Brain microvascular endothelial cell (primary cell): ENCODE measurements at regions not wholly inside any gene's neighbourhood (a gene's known extent, or its start where the extent isn't known, plus 50 kb on each side); places are given as distances from the start of the nearest gene placed in this dataset.

Experiments
- DNase-seq: peaks from one replicate; pipeline ENCODE4 v3.0.0-alpha.2; 2020
- H3K27ac ChIP-seq: fragments of 250-450 bp; sonication (Bioruptor Pico); 2 replicates; pipeline ENCODE4 v1.5.1; 2020; ENCODE audit warnings: mild to moderate bottlenecking, moderate library complexity
- H3K27me3 ChIP-seq: fragments of 250-450 bp; sonication (Bioruptor Pico); replicated peaks from 2 replicates; pipeline ENCODE4 v1.5.1; 2020; ENCODE audit warnings: mild to moderate bottlenecking
- H3K36me3 ChIP-seq: fragments of 250-450 bp; sonication (Bioruptor Pico); replicated peaks from 2 replicates; pipeline ENCODE4 v1.5.1; 2020; ENCODE audit warnings: mild to moderate bottlenecking
- H3K4me3 ChIP-seq: 2 replicates; pipeline ENCODE4 v1.5.1; 2011; ENCODE audit warnings: low read depth, mild to moderate bottlenecking, control low read depth, low read length, moderate library complexity
- in situ Hi-C: cut with HindIII; loops from 2 replicates; pipeline ENCODE4 v1.10.0; 2017; ENCODE audit warnings: low sequenced_read_pairs, low pct_ligation_motif_present
- TF ChIP-seq, protein P1 (sequence below): IDR thresholded peaks from 2 replicates; pipeline ENCODE4 v1.5.1; 2011; ENCODE audit warnings: low read depth, mild to moderate bottlenecking, moderate library complexity, low read length, control low read depth, inconsistent platforms; ENCODE audit errors: missing control alignments

DNA sequence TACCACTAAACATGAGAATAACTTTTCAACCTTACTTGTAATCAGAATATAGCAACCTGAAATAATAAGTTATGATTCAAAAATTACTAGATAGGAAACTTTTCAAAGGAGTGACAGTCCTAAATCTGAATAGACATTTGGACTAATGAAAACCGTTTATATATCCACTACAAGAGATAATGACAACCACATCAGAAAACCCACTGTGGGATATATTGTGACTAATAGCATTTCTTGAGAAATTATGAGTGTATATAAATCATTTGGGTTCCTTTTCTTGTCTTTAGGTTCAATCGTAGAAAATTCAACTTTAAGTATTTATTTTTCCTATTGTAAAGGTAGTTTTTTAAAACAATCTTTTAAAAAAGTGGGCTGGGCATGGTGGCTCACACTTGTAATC lies 170.2 kb upstream of the PRSS58 start:
- no peaks in the 10 kb centered on the region for H3K27me3 ChIP-seq
- H3K4me3 ChIP-seq = no peak overlapping the region
- in situ Hi-C loops = no loop called here
- no peaks in the 10 kb centered on the region for H3K36me3 ChIP-seq
- TF ChIP-seq, protein P1, sequence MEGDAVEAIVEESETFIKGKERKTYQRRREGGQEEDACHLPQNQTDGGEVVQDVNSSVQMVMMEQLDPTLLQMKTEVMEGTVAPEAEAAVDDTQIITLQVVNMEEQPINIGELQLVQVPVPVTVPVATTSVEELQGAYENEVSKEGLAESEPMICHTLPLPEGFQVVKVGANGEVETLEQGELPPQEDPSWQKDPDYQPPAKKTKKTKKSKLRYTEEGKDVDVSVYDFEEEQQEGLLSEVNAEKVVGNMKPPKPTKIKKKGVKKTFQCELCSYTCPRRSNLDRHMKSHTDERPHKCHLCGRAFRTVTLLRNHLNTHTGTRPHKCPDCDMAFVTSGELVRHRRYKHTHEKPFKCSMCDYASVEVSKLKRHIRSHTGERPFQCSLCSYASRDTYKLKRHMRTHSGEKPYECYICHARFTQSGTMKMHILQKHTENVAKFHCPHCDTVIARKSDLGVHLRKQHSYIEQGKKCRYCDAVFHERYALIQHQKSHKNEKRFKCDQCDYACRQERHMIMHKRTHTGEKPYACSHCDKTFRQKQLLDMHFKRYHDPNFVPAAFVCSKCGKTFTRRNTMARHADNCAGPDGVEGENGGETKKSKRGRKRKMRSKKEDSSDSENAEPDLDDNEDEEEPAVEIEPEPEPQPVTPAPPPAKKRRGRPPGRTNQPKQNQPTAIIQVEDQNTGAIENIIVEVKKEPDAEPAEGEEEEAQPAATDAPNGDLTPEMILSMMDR = no peak
- no peak for DNase-seq
- no peak overlapping the region for H3K27ac ChIP-seq

DNA sequence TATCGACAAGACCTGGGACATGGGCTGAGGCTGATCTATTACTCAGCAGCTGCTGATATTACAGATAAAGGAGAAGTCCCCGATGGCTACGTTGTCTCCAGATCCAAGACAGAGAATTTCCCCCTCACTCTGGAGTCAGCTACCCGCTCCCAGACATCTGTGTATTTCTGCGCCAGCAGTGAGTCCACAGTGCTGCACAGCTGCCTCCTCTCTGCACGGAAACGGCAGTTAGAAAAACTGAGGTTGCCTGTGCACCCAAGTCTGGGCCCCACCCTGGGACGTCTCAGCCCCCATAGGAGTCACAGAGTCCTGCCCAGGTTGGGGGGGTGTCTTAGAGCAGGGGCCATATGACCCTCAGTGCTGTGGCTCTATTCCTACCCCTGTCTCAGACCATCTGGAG lies 167.4 kb upstream of the PRSS58 start:
- no peak for DNase-seq
- TF ChIP-seq, protein P1 = no peak
- H3K4me3 ChIP-seq = no peak overlapping the region
- in situ Hi-C loops = no loop called here
- H3K27me3 ChIP-seq = no peaks in the 10 kb centered on the region
- no peaks in the 10 kb centered on the region for H3K36me3 ChIP-seq
- H3K27ac ChIP-seq = no peak overlapping the region

- H3K27me3 ChIP-seq = no peaks in the 10 kb centered on the region
- TF ChIP-seq, protein P1 = no peak
- no peak overlapping the region for H3K27ac ChIP-seq
- DNase-seq = no peak
- H3K36me3 ChIP-seq = no peaks in the 10 kb centered on the region
- no peak overlapping the region for H3K4me3 ChIP-seq
- in situ Hi-C loops = no loop called here
Measured at GRCh38 chr7:142422621-142423020, 164.8 kb upstream of the PRSS58 start.

GRCh38 chr7:142420554-142421362 lies 162.9 kb upstream of the PRSS58 start:
- TF ChIP-seq, protein P1 = peak; percentile 82
- in situ Hi-C loops = no loop called here
- H3K27me3 ChIP-seq = no peaks in the 10 kb centered on the region
- H3K36me3 ChIP-seq = no peaks in the 10 kb centered on the region
- DNase-seq = peak; percentile 43
- H3K4me3 ChIP-seq = no peak overlapping the region
- H3K27ac ChIP-seq = no peak overlapping the region

DNA sequence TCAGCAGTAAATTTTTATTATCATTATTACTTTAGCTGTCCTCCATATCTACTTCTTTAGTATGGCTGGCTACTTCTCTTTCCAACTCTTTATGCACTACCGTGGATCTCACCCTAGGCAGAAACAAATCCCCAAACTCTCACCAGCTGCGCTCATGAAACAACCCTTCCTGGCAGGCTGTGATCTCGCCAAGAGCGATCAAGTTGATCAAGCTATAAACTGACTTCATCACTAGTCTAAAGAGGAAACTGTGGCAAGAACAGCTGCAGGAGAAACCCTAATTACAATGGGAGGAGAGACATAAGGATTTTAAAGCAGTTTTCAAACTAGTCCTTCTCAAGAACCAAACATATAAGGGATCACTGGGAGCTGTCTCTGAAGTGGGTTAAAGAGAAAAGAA lies 160.5 kb upstream of the PRSS58 start:
- no peak for DNase-seq
- in situ Hi-C loops = no loop called here
- Histone ChIP-seq H3K4me3 (no peak overlapping the region), H3K36me3 (no peaks in the 10 kb centered on the region), H3K27me3 (no peaks in the 10 kb centered on the region), H3K27ac (no peak overlapping the region)
- TF ChIP-seq, protein P1 = no peak

- TF ChIP-seq, protein P1 = no peak
- H3K27me3 ChIP-seq = no peaks in the 10 kb centered on the region
- H3K36me3 ChIP-seq = no peaks in the 10 kb centered on the region
- in situ Hi-C loops = no loop called here
- no peak overlapping the region for H3K27ac ChIP-seq
- DNase-seq = no peak
- H3K4me3 ChIP-seq = no peak overlapping the region
Measured at GRCh38 chr7:142414915-142415314, 157.1 kb upstream of the PRSS58 start.
